H9 (cell line): ENCODE measurements at regions not wholly inside any gene's neighbourhood (a gene's known extent, or its start where the extent isn't known, plus 50 kb on each side); places are given as distances from the start of the nearest gene placed in this dataset.

Experiments
- DNase-seq: peaks from one replicate; pipeline ENCODE4 v3.0.0-alpha.2; 2017
- H2AFZ ChIP-seq: one replicate; pipeline ENCODE4 v1.6.1; 2013; ENCODE audit warnings: mild to moderate bottlenecking, low read length, control low read depth, moderate library complexity
- H2AK5ac ChIP-seq: 2 replicates; pipeline ENCODE4 v1.6.1; 2013; ENCODE audit warnings: low read length, control low read depth, mixed read lengths; ENCODE audit not compliant: insufficient read length
- H2BK120ac ChIP-seq: one replicate; pipeline ENCODE4 v1.6.1; 2013; ENCODE audit warnings: low read depth, mild to moderate bottlenecking, low read length, control low read depth, inconsistent platforms; ENCODE audit not compliant: poor library complexity, severe bottlenecking
- H2BK12ac ChIP-seq: 2 replicates; pipeline ENCODE4 v1.6.1; 2013; ENCODE audit warnings: low read length, control low read depth, mixed read lengths, low read depth; ENCODE audit not compliant: insufficient read length
- H2BK15ac ChIP-seq: 2 replicates; pipeline ENCODE4 v1.6.1; 2013; ENCODE audit warnings: low read depth, low read length, control low read depth
- H2BK20ac ChIP-seq: one replicate; pipeline ENCODE4 v1.6.1; 2013; ENCODE audit warnings: low read depth, mild to moderate bottlenecking, low read length, control low read depth, inconsistent platforms; ENCODE audit not compliant: poor library complexity, severe bottlenecking
- H2BK5ac ChIP-seq: 2 replicates; pipeline ENCODE4 v1.6.1; 2013; ENCODE audit warnings: low read length, control low read depth, mixed read lengths; ENCODE audit not compliant: insufficient read length
- H3K14ac ChIP-seq: 2 replicates; pipeline ENCODE4 v1.6.1; 2013; ENCODE audit warnings: low read length, control low read depth; ENCODE audit not compliant: insufficient read depth
- H3K18ac ChIP-seq: 2 replicates; pipeline ENCODE4 v1.6.1; 2013; ENCODE audit warnings: low read depth, mild to moderate bottlenecking, mixed read lengths, low read length, control low read depth; ENCODE audit not compliant: insufficient read length
- H3K23ac ChIP-seq: 2 replicates; pipeline ENCODE4 v1.6.1; 2013; ENCODE audit warnings: low read length, control low read depth, mixed read lengths, low read depth; ENCODE audit not compliant: insufficient read length
- H3K23me2 ChIP-seq: 2 replicates; pipeline ENCODE4 v1.6.1; 2013; ENCODE audit warnings: low read depth, mild to moderate bottlenecking, mixed read lengths, low read length, control low read depth; ENCODE audit not compliant: insufficient read length, poor library complexity, severe bottlenecking
- H3K27ac ChIP-seq: 2 replicates; pipeline ENCODE4 v1.5.1; 2013; ENCODE audit warnings: low read length, control low read depth, mixed read lengths, low read depth; ENCODE audit not compliant: insufficient read length
- H3K27me3 ChIP-seq: 2 replicates; pipeline ENCODE4 v1.6.1; 2013; ENCODE audit warnings: low read length, control low read depth, inconsistent platforms; ENCODE audit not compliant: insufficient read depth
- H3K4ac ChIP-seq: 2 replicates; pipeline ENCODE4 v1.6.1; 2013; ENCODE audit warnings: low read depth, mild to moderate bottlenecking, control low read depth, inconsistent platforms, low read length, moderate library complexity
- H3K4me1 ChIP-seq: 2 replicates; pipeline ENCODE4 v1.6.1; 2013; ENCODE audit warnings: low read length, control low read depth, inconsistent platforms; ENCODE audit not compliant: insufficient read depth
- H3K4me2 ChIP-seq: 2 replicates; pipeline ENCODE4 v1.6.1; 2013; ENCODE audit warnings: low read length, control low read depth, mixed read lengths; ENCODE audit not compliant: insufficient read length, insufficient read depth
- H3K56ac ChIP-seq: 2 replicates; pipeline ENCODE4 v1.6.1; 2013; ENCODE audit warnings: low read depth, mild to moderate bottlenecking, mixed read lengths, low read length, control low read depth; ENCODE audit not compliant: insufficient read length
- H3K79me1 ChIP-seq: 2 replicates; pipeline ENCODE4 v1.6.1; 2013; ENCODE audit warnings: low read depth, mild to moderate bottlenecking, moderate library complexity, low read length, control low read depth, inconsistent platforms; ENCODE audit not compliant: insufficient read depth, poor library complexity, severe bottlenecking
- H3K79me2 ChIP-seq: 2 replicates; pipeline ENCODE4 v1.6.1; 2013; ENCODE audit warnings: low read length, control low read depth, inconsistent platforms; ENCODE audit not compliant: insufficient read depth
- H3K9ac ChIP-seq: 2 replicates; pipeline ENCODE4 v1.6.1; 2013; ENCODE audit warnings: low read length, control low read depth, mixed read lengths; ENCODE audit not compliant: insufficient read length; ENCODE audit errors: extremely low read depth
- H3K9me3 ChIP-seq: one replicate; pipeline ENCODE4 v1.6.1; 2013; ENCODE audit warnings: low read depth, low read length, inconsistent platforms; ENCODE audit not compliant: control insufficient read depth
- H3T11ph ChIP-seq: one replicate; pipeline ENCODE4 v1.6.1; 2013; ENCODE audit warnings: mild to moderate bottlenecking, low read length, control low read depth, inconsistent platforms
- H4K20me1 ChIP-seq: one replicate; pipeline ENCODE4 v1.6.1; 2013; ENCODE audit not compliant: control insufficient read depth, insufficient read length, insufficient read depth
- H4K5ac ChIP-seq: 2 replicates; pipeline ENCODE4 v1.6.1; 2013; ENCODE audit warnings: low read depth, mild to moderate bottlenecking, mixed read lengths, low read length, control low read depth; ENCODE audit not compliant: insufficient read length
- H4K8ac ChIP-seq: replicated peaks from 2 replicates; pipeline ENCODE4 v1.6.1; 2013; ENCODE audit warnings: low read length, control low read depth, mixed read lengths, low read depth; ENCODE audit not compliant: insufficient read length
- H4K91ac ChIP-seq: 2 replicates; pipeline ENCODE4 v1.6.1; 2013; ENCODE audit warnings: low read depth, mild to moderate bottlenecking, moderate library complexity, mixed read lengths, low read length, control low read depth; ENCODE audit not compliant: insufficient read length
- H3K27ac Mint-ChIP-seq, 3 experiments: 2 replicates in 2 of 3; 3 replicates in 1 of 3; pipeline ENCODE4 v1.8.0; 2020 to 2021; ENCODE audit warnings: mixed read lengths in 3 of 3, mild to moderate bottlenecking in 1 of 3, moderate library complexity in 1 of 3
- H3K27me3 Mint-ChIP-seq: 2 replicates; pipeline ENCODE4 v1.8.0; 2021; ENCODE audit warnings: low read depth, mild to moderate bottlenecking, moderate library complexity, mixed read lengths
- H3K36me3 Mint-ChIP-seq, 3 experiments: 2 replicates in 2 of 3; 3 replicates in 1 of 3; pipeline ENCODE4 v1.8.0; 2020 to 2021; ENCODE audit warnings: low read depth in 3 of 3, mixed read lengths in 3 of 3; ENCODE audit not compliant: insufficient read depth in 1 of 3
- H3K4me1 Mint-ChIP-seq, 2 experiments: 2 replicates each; pipeline ENCODE4 v1.8.0; 2020; ENCODE audit warnings: mixed read lengths in 2 of 2
- H3K4me3 Mint-ChIP-seq, 2 experiments: 2 replicates in 1 of 2; 3 replicates in 1 of 2; pipeline ENCODE4 v1.8.0; 2020 to 2021; ENCODE audit warnings: mild to moderate bottlenecking in 2 of 2, mixed read lengths in 2 of 2, moderate library complexity in 1 of 2
- H3K9me3 Mint-ChIP-seq, 2 experiments: 2 replicates in 1 of 2; 3 replicates in 1 of 2; pipeline ENCODE4 v1.8.0; 2020; ENCODE audit warnings: mild to moderate bottlenecking in 2 of 2, mixed read lengths in 2 of 2, moderate library complexity in 1 of 2
- CTCF ChIP-seq: fragments of 200-600 bp; sonication (generic); conservative IDR thresholded peaks from 3 replicates; pipeline ENCODE4 v1.8.0; 2021; ENCODE audit warnings: antibody characterized with exemption, mild to moderate bottlenecking
- WGBS: extraction: QIAGEN DNeasy Blood & Tissue Kit; methylation state at CpG from one replicate; pipeline ENCODE4 v1.1.7; 2013; ENCODE audit warnings: missing lambda C conversion rate, low lambda C conversion rate, mixed read lengths; ENCODE audit not compliant: insufficient read length; ENCODE audit errors: extremely low coverage; 5-methylcytosine and 5-hydroxymethylcytosine counted together

DNA sequence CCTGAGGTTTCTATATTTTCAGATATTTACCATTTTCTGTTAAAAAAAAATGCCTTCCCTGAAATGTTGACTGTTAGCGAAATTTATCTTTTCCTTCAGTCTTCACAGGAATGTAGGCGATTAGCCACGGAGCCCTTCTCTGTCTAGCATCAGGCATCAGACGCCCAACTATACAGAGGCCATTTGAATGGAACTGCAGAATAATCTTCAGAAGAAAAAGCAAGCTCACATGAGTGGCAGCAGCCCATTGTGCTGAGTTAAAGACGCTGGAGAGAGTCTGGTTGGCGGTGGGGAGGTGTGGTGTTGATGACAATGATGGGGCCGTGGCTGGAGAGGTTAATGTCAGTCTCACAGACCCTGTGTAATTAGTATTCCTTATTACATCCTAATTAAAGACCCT lies 196.8 kb upstream of the LEF1 start:
- H2BK5ac ChIP-seq = no peak overlapping the region
- no peak overlapping the region for H3K56ac ChIP-seq
- H3K27me3 Mint-ChIP-seq = peaks cover 2% of the 10 kb centered on the region; the same call in 1 of the 2 replicates
- no peak overlapping the region for H2BK12ac ChIP-seq
- no peaks in the 10 kb centered on the region for H3K27me3 ChIP-seq
- no peak overlapping the region for H2BK120ac ChIP-seq
- TF ChIP-seq CTCF = no peak
- no peak overlapping the region for H3K4me3 Mint-ChIP-seq
- H2AK5ac ChIP-seq = no peak overlapping the region
- H3K14ac ChIP-seq = no peak overlapping the region
- H3K4me2 ChIP-seq = no peak overlapping the region
- H3K27ac Mint-ChIP-seq = no peak overlapping the region
- no peak overlapping the region for H4K5ac ChIP-seq
- no peaks in the 10 kb centered on the region for H3K9me3 ChIP-seq
- no CpG with 5 or more reads among the region's 7 CpGs for WGBS
- no peaks in the 10 kb centered on the region for H3K36me3 Mint-ChIP-seq
- H3K79me1 ChIP-seq = no peaks in the 10 kb centered on the region
- DNase-seq = no peak
- H4K20me1 ChIP-seq = no peaks in the 10 kb centered on the region
- no peaks in the 10 kb centered on the region for H3K9me3 Mint-ChIP-seq
- no peaks in the 10 kb centered on the region for H3K23me2 ChIP-seq
- no peak overlapping the region for H2BK20ac ChIP-seq
- no peak overlapping the region for H2AFZ ChIP-seq
- H3K4ac ChIP-seq = no peak overlapping the region
- H4K91ac ChIP-seq = no peak overlapping the region
- no peaks in the 10 kb centered on the region; the same call in 1 of the 2 replicates for H3K4me1 ChIP-seq
- peaks cover 13 to 15% of the 10 kb centered on the region in 2 experiments for H3K4me1 Mint-ChIP-seq
- H3T11ph ChIP-seq = no peak overlapping the region
- H3K9ac ChIP-seq = no peak overlapping the region
- no peak overlapping the region for H3K27ac ChIP-seq
- no peak overlapping the region for H3K18ac ChIP-seq
- no peak overlapping the region for H4K8ac ChIP-seq
- H3K23ac ChIP-seq = no peak overlapping the region
- H3K79me2 ChIP-seq = no peaks in the 10 kb centered on the region
- H2BK15ac ChIP-seq = no peak overlapping the region
